Neural cell (in vitro differentiated cells): ENCODE measurements at regions not wholly inside any gene's neighbourhood (a gene's known extent, or its start where the extent isn't known, plus 50 kb on each side); places are given as distances from the start of the nearest gene placed in this dataset.

Experiments used
- H2AFZ ChIP-seq: fragments of 200-600, 300-800 bp; sonication (generic), shearing (Covaris generic); 2 replicates; pipeline ENCODE4 v1.6.0; 2014; ENCODE audit warnings: low read depth, mild to moderate bottlenecking, antibody characterized with exemption, low read length, moderate library complexity
- H3F3A ChIP-seq: fragments of 200-600 bp; shearing (Covaris generic); 2 replicates; pipeline ENCODE4 v1.6.1; 2016; ENCODE audit warnings: mild to moderate bottlenecking, moderate library complexity, mixed read lengths, antibody characterized with exemption, low read length; ENCODE audit not compliant: insufficient read depth, poor library complexity, severe bottlenecking
- H3K27ac ChIP-seq: fragments of 200-600, 300-800 bp; sonication (generic), shearing (Covaris generic); 2 replicates; pipeline ENCODE4 v1.5.1; 2014; ENCODE audit warnings: mild to moderate bottlenecking, low read length, moderate library complexity
- H3K27me3 ChIP-seq: fragments of 300-800, 200-600 bp; sonication (generic), shearing (Covaris generic); 2 replicates; pipeline ENCODE4 v1.6.0; 2014; ENCODE audit warnings: mild to moderate bottlenecking, low read depth, low read length, moderate library complexity; ENCODE audit not compliant: insufficient read depth
- H3K36me3 ChIP-seq: fragments of 300-800, 200-600 bp; sonication (generic), shearing (Covaris generic); 2 replicates; pipeline ENCODE4 v1.5.1; 2014; ENCODE audit warnings: mild to moderate bottlenecking, antibody characterized with exemption, low read length, moderate library complexity; ENCODE audit not compliant: insufficient read depth
- H3K4me2 ChIP-seq: fragments of 300-800, 200-600 bp; sonication (generic), shearing (Covaris generic); 2 replicates; pipeline ENCODE4 v1.6.0; 2014; ENCODE audit warnings: mild to moderate bottlenecking, low read length
- H3K4me3 ChIP-seq: fragments of 300-800, 200-600 bp; sonication (generic), shearing (Covaris generic); 2 replicates; pipeline ENCODE4 v1.5.1; 2014; ENCODE audit warnings: mild to moderate bottlenecking, low read length, moderate library complexity
- H3K79me2 ChIP-seq: fragments of 200-600 bp; shearing (Covaris generic); replicated peaks from 2 replicates; pipeline ENCODE4 v1.6.0; 2014; ENCODE audit warnings: mild to moderate bottlenecking, low read length, moderate library complexity; ENCODE audit not compliant: insufficient read depth
- H3K9ac ChIP-seq: fragments of 300-800, 200-600 bp; sonication (generic), shearing (Covaris generic); 2 replicates; pipeline ENCODE4 v1.6.1; 2016; ENCODE audit warnings: mild to moderate bottlenecking, low read length, mixed read lengths
- H3K9me2 ChIP-seq: fragments of 200-600 bp; shearing (Covaris generic); 2 replicates; pipeline ENCODE4 v1.6.1; 2016; ENCODE audit warnings: mild to moderate bottlenecking, low read length, mixed read lengths; ENCODE audit not compliant: insufficient read depth
- H3K9me3 ChIP-seq: fragments of 200-600, 300-800 bp; sonication (generic), shearing (Covaris generic); 2 replicates; pipeline ENCODE4 v1.6.1; 2016; ENCODE audit warnings: mild to moderate bottlenecking, mixed run types, low read length, moderate library complexity, mixed read lengths
- H4K20me1 ChIP-seq: fragments of 200-600 bp; shearing (Covaris generic); 2 replicates; pipeline ENCODE4 v1.6.1; 2016; ENCODE audit warnings: mild to moderate bottlenecking, mixed run types; ENCODE audit not compliant: insufficient read depth
- CTCF ChIP-seq: fragments of 450-650 bp; IDR thresholded peaks from 2 replicates; pipeline ENCODE4 v1.5.1; 2014; ENCODE audit warnings: antibody characterized with exemption, mild to moderate bottlenecking, moderate library complexity; ENCODE audit not compliant: poor library complexity, severe bottlenecking
- EP300 ChIP-seq: fragments of 450-650 bp; conservative IDR thresholded peaks from 2 replicates; pipeline ENCODE4 v1.6.1; 2014; ENCODE audit warnings: antibody characterized with exemption, mild to moderate bottlenecking, moderate library complexity; ENCODE audit not compliant: poor library complexity, severe bottlenecking
- EZH2 ChIP-seq: fragments of 200-600, 300-800 bp; shearing (Covaris generic), sonication (generic); IDR thresholded peaks from 2 replicates; pipeline ENCODE4 v1.6.1; 2014; ENCODE audit warnings: antibody characterized with exemption, low read length, borderline replicate concordance, mild to moderate bottlenecking; ENCODE audit not compliant: insufficient read depth, poor library complexity, severe bottlenecking
- MXI1 ChIP-seq: fragments of 450-650 bp; conservative IDR thresholded peaks from 2 replicates; pipeline ENCODE4 v1.6.1; 2014; ENCODE audit warnings: antibody characterized with exemption, mild to moderate bottlenecking; ENCODE audit not compliant: poor library complexity, severe bottlenecking
- POLR2AphosphoS5 ChIP-seq: IDR thresholded peaks from 2 replicates; pipeline ENCODE4 v1.6.1; 2012
- RAD21 ChIP-seq: fragments of 450-650 bp; conservative IDR thresholded peaks from 2 replicates; pipeline ENCODE4 v1.6.1; 2014; ENCODE audit warnings: antibody characterized with exemption, mild to moderate bottlenecking, moderate library complexity
- SMC3 ChIP-seq: fragments of 450-650 bp; conservative IDR thresholded peaks from 2 replicates; pipeline ENCODE4 v1.6.1; 2014; ENCODE audit warnings: antibody characterized with exemption, mild to moderate bottlenecking, moderate library complexity; ENCODE audit not compliant: poor library complexity
- TAF1 ChIP-seq: IDR thresholded peaks from 2 replicates; pipeline ENCODE4 v1.6.1; 2012; ENCODE audit warnings: low read depth
- TF ChIP-seq, protein P1 (sequence below): IDR thresholded peaks from 2 replicates; pipeline ENCODE4 v1.6.1; 2012; ENCODE audit warnings: borderline replicate concordance

- Histone ChIP-seq H3K36me3 (no peaks in the 10 kb centered on the region), H3K27me3 (no peaks in the 10 kb centered on the region), H3F3A (no peaks in the 10 kb centered on the region), H3K4me2 (no peak overlapping the region), H3K4me3 (no peak overlapping the region), H4K20me1 (no peaks in the 10 kb centered on the region), H3K9me3 (no peaks in the 10 kb centered on the region), H3K79me2 (no peaks in the 10 kb centered on the region), H3K9ac (no peak overlapping the region), H3K9me2 (no peaks in the 10 kb centered on the region), H3K27ac (no peak overlapping the region), H2AFZ (no peak overlapping the region)
- TF ChIP-seq CTCF = no peak
- TF ChIP-seq EP300 = no peak
- TF ChIP-seq EZH2 = no peak
- no peak for TF ChIP-seq SMC3
- TF ChIP-seq, protein P1, sequence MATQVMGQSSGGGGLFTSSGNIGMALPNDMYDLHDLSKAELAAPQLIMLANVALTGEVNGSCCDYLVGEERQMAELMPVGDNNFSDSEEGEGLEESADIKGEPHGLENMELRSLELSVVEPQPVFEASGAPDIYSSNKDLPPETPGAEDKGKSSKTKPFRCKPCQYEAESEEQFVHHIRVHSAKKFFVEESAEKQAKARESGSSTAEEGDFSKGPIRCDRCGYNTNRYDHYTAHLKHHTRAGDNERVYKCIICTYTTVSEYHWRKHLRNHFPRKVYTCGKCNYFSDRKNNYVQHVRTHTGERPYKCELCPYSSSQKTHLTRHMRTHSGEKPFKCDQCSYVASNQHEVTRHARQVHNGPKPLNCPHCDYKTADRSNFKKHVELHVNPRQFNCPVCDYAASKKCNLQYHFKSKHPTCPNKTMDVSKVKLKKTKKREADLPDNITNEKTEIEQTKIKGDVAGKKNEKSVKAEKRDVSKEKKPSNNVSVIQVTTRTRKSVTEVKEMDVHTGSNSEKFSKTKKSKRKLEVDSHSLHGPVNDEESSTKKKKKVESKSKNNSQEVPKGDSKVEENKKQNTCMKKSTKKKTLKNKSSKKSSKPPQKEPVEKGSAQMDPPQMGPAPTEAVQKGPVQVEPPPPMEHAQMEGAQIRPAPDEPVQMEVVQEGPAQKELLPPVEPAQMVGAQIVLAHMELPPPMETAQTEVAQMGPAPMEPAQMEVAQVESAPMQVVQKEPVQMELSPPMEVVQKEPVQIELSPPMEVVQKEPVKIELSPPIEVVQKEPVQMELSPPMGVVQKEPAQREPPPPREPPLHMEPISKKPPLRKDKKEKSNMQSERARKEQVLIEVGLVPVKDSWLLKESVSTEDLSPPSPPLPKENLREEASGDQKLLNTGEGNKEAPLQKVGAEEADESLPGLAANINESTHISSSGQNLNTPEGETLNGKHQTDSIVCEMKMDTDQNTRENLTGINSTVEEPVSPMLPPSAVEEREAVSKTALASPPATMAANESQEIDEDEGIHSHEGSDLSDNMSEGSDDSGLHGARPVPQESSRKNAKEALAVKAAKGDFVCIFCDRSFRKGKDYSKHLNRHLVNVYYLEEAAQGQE = no peak
- no peak for TF ChIP-seq RAD21
- no peak for TF ChIP-seq POLR2AphosphoS5
- no peak for TF ChIP-seq TAF1
- no peak for TF ChIP-seq MXI1
Observed at GRCh38 chr7:21071561-21072501, 285.1 kb upstream of the SP8 start.

GRCh38 chr7:21076054-21076453 is 289.4 kb upstream of the SP8 start:
- H3K9me2 ChIP-seq = no peaks in the 10 kb centered on the region
- H3K9me3 ChIP-seq = no peaks in the 10 kb centered on the region
- H3K36me3 ChIP-seq = no peaks in the 10 kb centered on the region
- no peaks in the 10 kb centered on the region for H3K79me2 ChIP-seq
- TF ChIP-seq RAD21 = no peak
- no peak for TF ChIP-seq POLR2AphosphoS5
- no peak overlapping the region for H3K4me2 ChIP-seq
- no peak overlapping the region for H2AFZ ChIP-seq
- no peak overlapping the region for H3K9ac ChIP-seq
- no peak overlapping the region for H3K27ac ChIP-seq
- no peaks in the 10 kb centered on the region for H4K20me1 ChIP-seq
- H3F3A ChIP-seq = no peaks in the 10 kb centered on the region
- H3K27me3 ChIP-seq = no peaks in the 10 kb centered on the region
- no peak overlapping the region for H3K4me3 ChIP-seq
